ENCODE measurements at regions not wholly inside any gene's neighbourhood (a gene's known extent, or its start where the extent isn't known, plus 50 kb on each side); places are given as distances from the start of the nearest gene placed in this dataset.

DNA sequence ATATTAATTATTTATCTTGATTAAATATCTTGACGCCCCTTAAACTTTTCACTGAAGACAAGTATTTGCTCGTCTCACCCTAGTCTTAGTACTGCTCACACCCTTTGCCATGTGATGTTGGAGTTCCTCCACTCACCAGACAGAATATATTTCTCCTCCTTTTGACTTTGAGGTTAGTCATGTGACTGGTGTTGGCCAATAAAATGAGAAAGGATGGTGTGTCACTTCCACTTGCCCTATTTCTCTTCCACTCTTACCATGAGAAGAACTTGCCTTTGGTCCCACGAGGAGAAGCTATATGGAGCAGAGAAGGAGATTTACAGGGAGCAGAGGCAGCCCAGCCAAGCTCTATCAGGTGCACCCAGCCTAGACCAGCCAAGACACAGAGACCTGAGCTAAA, 64.9 kb upstream of the TAB2 start:
- TF ChIP-seq TCF12 (IDR thresholded peaks at IDR 0.05; ENCODE audit: low read depth) = no peak
- TF ChIP-seq, protein P1, sequence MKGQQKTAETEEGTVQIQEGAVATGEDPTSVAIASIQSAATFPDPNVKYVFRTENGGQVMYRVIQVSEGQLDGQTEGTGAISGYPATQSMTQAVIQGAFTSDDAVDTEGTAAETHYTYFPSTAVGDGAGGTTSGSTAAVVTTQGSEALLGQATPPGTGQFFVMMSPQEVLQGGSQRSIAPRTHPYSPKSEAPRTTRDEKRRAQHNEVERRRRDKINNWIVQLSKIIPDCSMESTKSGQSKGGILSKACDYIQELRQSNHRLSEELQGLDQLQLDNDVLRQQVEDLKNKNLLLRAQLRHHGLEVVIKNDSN (IDR thresholded peaks at IDR 0.05) = peak; percentile 47; the same call in 1 of the 2 replicates

DNA sequence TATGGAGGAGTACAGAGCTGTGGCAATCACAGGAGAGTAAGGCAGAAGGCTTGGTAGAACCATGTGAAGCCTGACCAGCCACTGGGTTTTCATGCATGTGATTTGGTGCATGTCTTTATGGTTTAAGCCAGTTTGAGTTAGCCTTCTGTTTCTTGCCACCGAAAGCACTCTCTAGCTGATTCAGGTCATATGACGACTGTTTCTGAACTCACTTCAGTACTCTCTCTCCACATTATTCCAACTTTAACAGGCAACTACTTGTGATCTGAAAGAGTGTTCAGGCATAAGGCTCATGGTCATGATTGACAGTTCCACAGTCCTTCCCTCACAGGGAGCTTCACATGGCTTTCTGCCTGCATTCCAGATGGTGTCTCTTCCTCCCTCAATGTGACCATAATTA, 63.3 kb upstream of the TAB2 start:
- TF ChIP-seq YY1 (IDR thresholded peaks at IDR 0.05; ENCODE audit: low read depth) = no peak
- TF ChIP-seq, protein P2, sequence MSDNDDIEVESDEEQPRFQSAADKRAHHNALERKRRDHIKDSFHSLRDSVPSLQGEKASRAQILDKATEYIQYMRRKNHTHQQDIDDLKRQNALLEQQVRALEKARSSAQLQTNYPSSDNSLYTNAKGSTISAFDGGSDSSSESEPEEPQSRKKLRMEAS (IDR thresholded peaks at IDR 0.05) = no peak
- no peak for TF ChIP-seq EP300 (IDR thresholded peaks at IDR 0.05; ENCODE audit: borderline replicate concordance)
- no peak for TF ChIP-seq NFIC (IDR thresholded peaks at IDR 0.05)
- TF ChIP-seq TEAD4 (IDR thresholded peaks at IDR 0.05) = no peak
- no peak for TF ChIP-seq TCF12 (IDR thresholded peaks at IDR 0.05; ENCODE audit: low read depth)
- TF ChIP-seq, protein P3, sequence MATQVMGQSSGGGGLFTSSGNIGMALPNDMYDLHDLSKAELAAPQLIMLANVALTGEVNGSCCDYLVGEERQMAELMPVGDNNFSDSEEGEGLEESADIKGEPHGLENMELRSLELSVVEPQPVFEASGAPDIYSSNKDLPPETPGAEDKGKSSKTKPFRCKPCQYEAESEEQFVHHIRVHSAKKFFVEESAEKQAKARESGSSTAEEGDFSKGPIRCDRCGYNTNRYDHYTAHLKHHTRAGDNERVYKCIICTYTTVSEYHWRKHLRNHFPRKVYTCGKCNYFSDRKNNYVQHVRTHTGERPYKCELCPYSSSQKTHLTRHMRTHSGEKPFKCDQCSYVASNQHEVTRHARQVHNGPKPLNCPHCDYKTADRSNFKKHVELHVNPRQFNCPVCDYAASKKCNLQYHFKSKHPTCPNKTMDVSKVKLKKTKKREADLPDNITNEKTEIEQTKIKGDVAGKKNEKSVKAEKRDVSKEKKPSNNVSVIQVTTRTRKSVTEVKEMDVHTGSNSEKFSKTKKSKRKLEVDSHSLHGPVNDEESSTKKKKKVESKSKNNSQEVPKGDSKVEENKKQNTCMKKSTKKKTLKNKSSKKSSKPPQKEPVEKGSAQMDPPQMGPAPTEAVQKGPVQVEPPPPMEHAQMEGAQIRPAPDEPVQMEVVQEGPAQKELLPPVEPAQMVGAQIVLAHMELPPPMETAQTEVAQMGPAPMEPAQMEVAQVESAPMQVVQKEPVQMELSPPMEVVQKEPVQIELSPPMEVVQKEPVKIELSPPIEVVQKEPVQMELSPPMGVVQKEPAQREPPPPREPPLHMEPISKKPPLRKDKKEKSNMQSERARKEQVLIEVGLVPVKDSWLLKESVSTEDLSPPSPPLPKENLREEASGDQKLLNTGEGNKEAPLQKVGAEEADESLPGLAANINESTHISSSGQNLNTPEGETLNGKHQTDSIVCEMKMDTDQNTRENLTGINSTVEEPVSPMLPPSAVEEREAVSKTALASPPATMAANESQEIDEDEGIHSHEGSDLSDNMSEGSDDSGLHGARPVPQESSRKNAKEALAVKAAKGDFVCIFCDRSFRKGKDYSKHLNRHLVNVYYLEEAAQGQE (IDR thresholded peaks at IDR 0.05; ENCODE audit: low read depth) = no peak
- TF ChIP-seq CREB1 (IDR thresholded peaks at IDR 0.05; ENCODE audit: low read depth) = no peak
- no peak for TF ChIP-seq EGR1 (IDR thresholded peaks at IDR 0.05)
- TF ChIP-seq TAF1 (IDR thresholded peaks at IDR 0.05; ENCODE audit: low read depth) = no peak
- TF ChIP-seq RAD21 (IDR thresholded peaks at IDR 0.05; ENCODE audit: low read depth) = no peak
- TF ChIP-seq CEBPB (IDR thresholded peaks at IDR 0.05) = no peak
- TF ChIP-seq, protein P1 (IDR thresholded peaks at IDR 0.05) = no peak

DNA sequence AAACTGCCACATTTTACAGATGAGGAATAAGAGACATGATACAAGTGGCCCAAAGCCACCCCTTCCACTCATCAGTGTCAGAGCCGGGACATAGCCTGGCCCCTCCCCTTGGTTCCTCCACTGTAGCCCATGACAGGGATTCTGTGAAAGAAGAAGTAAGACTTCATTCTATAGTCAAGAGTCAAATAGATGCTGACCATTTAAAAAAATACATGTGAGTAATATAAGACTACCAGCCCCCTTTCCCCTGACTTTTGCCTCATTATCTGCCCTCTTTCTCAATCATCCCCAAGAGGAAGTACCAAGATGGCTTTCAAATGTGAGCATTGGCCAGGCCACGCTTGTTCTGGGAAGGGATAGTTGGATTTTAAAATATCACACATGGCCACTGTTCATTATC, 57.8 kb upstream of the TAB2 start:
- TF ChIP-seq EGR1 (IDR thresholded peaks at IDR 0.05) (no peak), NFIC (IDR thresholded peaks at IDR 0.05) (no peak), TAF1 (IDR thresholded peaks at IDR 0.05; ENCODE audit: low read depth) (no peak), EP300 (IDR thresholded peaks at IDR 0.05; ENCODE audit: borderline replicate concordance) (no peak), YY1 (IDR thresholded peaks at IDR 0.05; ENCODE audit: low read depth) (no peak), FOXM1 (IDR thresholded peaks at IDR 0.05; ENCODE audit: borderline replicate concordance, low read depth) (no peak), TCF12 (IDR thresholded peaks at IDR 0.05; ENCODE audit: low read depth) (no peak), TEAD4 (IDR thresholded peaks at IDR 0.05) (no peak)
- TF ChIP-seq, protein P2 (IDR thresholded peaks at IDR 0.05) = no peak
- TF ChIP-seq, protein P3 (IDR thresholded peaks at IDR 0.05; ENCODE audit: low read depth) = no peak
- TF ChIP-seq, protein P1 (IDR thresholded peaks at IDR 0.05) = no peak

DNA sequence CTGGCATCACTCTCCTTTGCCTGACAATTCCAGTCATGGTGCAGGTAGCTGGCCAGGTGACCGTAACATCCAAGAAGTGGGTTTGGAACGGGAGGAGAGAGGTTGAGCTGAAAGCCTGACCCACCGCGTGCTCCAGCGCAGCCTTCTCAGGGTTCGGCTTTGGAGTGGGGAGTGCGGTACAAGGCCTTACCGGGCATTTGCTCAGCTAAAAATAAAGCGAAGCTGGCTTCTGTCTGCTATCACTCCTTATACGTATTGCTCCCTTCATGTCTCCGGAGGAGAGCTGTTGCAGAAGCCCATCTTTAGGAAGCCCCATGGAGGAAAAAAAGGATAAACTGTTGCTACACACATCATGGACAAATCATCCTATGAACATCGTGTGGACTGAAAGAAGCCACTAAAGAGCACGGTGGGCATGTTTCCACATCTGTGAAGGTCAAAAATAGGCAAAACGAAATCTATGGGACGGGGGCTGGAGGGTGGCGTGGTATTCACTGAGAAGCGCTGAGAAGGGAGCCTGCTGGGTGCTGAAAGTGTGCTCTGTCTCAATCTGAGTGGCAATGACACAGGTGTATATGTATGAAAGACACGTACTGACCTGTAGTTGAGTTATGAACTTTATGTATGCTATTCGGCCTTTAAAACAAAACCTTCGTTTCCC, 57.2 kb upstream of the TAB2 start:
- TF ChIP-seq EP300 (IDR thresholded peaks at IDR 0.05; ENCODE audit: borderline replicate concordance) (no peak), YY1 (IDR thresholded peaks at IDR 0.05; ENCODE audit: low read depth) (no peak), TAF1 (IDR thresholded peaks at IDR 0.05; ENCODE audit: low read depth) (no peak), CEBPB (IDR thresholded peaks at IDR 0.05) (no peak), CREB1 (IDR thresholded peaks at IDR 0.05; ENCODE audit: low read depth) (no peak), FOXM1 (IDR thresholded peaks at IDR 0.05; ENCODE audit: borderline replicate concordance, low read depth) (no peak), RAD21 (IDR thresholded peaks at IDR 0.05; ENCODE audit: low read depth) (no peak), TCF12 (IDR thresholded peaks at IDR 0.05; ENCODE audit: low read depth) (no peak), NFIC (IDR thresholded peaks at IDR 0.05) (no peak), ZBTB7A (IDR thresholded peaks at IDR 0.05; ENCODE audit: low read depth) (no peak), TEAD4 (IDR thresholded peaks at IDR 0.05) (no peak), EGR1 (IDR thresholded peaks at IDR 0.05) (no peak)
- TF ChIP-seq, protein P3 (IDR thresholded peaks at IDR 0.05; ENCODE audit: low read depth) = no peak
- TF ChIP-seq, protein P1 (IDR thresholded peaks at IDR 0.05) = no peak
- TF ChIP-seq, protein P2 (IDR thresholded peaks at IDR 0.05) = no peak
